Activated T-helper 2 cell treated with anti-CD3 and anti-CD28 coated beads, Interferon-gamma antibody, Interleukin-2, Interleukin-4, amounts not matched to agents 10 μg/mL and 5 μg/mL and 100 μg/mL, durations not matched to agents 14 hours and 24 hours and 36 hours (primary cell): ENCODE measurements at regions not wholly inside any gene's neighbourhood (a gene's known extent, or its start where the extent isn't known, plus 50 kb on each side); places are given as distances from the start of the nearest gene placed in this dataset.

Experiments
- DNase-seq: peaks from one replicate; pipeline ENCODE4 v3.0.0; 2021; ENCODE audit warnings: low spot score
- H3K27ac Mint-ChIP-seq: one replicate; pipeline ENCODE4 v1.8.0; 2021; ENCODE audit warnings: mixed read lengths
- H3K27me3 Mint-ChIP-seq: one replicate; pipeline ENCODE4 v1.8.0; 2021; ENCODE audit warnings: low read depth, mixed read lengths
- H3K36me3 Mint-ChIP-seq: one replicate; pipeline ENCODE4 v1.8.0; 2021; ENCODE audit warnings: low read depth, mixed read lengths
- H3K4me1 Mint-ChIP-seq: one replicate; pipeline ENCODE4 v1.8.0; 2021; ENCODE audit warnings: low read depth, mixed read lengths
- H3K4me3 Mint-ChIP-seq: one replicate; pipeline ENCODE4 v1.8.0; 2021; ENCODE audit warnings: low read depth, mild to moderate bottlenecking, moderate library complexity, mixed read lengths
- H3K9me3 Mint-ChIP-seq: one replicate; pipeline ENCODE4 v1.8.0; 2021; ENCODE audit warnings: mixed read lengths
- intact Hi-C: fragments of 100-400 bp; cut with micrococcal nuclease; formaldehyde crosslinking; loops from one replicate; pipeline ENCODE4 v1.15.1; 2023

- Mint-ChIP-seq H3K36me3 (no peaks in the 10 kb centered on the region), H3K27me3 (no peaks in the 10 kb centered on the region), H3K27ac (no peak overlapping the region), H3K4me3 (no peak overlapping the region), H3K9me3 (no peaks in the 10 kb centered on the region), H3K4me1 (no peaks in the 10 kb centered on the region)
- DNase-seq, result no peak
- intact Hi-C loops, result no loop called here
These were observed 240.9 kb downstream of the LIG4 start for GRCh38 chr13:107974409-107974808.

DNA sequence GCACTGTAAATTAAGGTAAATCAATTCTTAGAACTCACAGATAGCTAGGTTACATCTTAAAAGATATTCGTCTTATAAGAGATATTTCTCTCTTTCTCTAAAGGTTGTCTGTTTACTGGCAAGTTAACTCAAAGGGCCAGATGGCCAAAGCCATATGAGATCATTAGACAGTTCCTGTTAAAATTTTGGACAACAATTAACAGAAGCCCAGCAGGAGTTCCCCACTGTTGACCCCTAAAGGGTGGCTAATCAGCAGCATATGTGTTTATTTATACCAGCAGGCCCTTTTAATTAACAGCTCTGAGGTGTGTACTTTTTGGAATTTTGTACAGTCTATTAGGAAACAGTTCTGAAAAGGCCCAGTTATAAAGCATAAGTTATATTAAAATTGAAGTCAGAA is 245.8 kb downstream of the LIG4 start:
- Mint-ChIP-seq H3K36me3 (no peaks in the 10 kb centered on the region), H3K27me3 (no peaks in the 10 kb centered on the region), H3K9me3 (peaks cover 4% of the 10 kb centered on the region), H3K4me1 (no peaks in the 10 kb centered on the region), H3K27ac (no peak overlapping the region), H3K4me3 (no peak overlapping the region)
- intact Hi-C loops, result no loop called here
- DNase-seq, result no peak

GRCh38 chr13:107968470-107968869 is 246.9 kb downstream of the LIG4 start:
- Mint-ChIP-seq H3K27ac (no peak overlapping the region), H3K36me3 (no peaks in the 10 kb centered on the region), H3K9me3 (peaks cover 15% of the 10 kb centered on the region), H3K4me1 (no peaks in the 10 kb centered on the region), H3K27me3 (no peaks in the 10 kb centered on the region), H3K4me3 (no peak overlapping the region)
- intact Hi-C loops, result no loop called here
- DNase-seq, result no peak

- H3K36me3 Mint-ChIP-seq, result no peaks in the 10 kb centered on the region
- no peaks in the 10 kb centered on the region for H3K4me1 Mint-ChIP-seq
- no peak overlapping the region for H3K4me3 Mint-ChIP-seq
- no peaks in the 10 kb centered on the region for H3K27me3 Mint-ChIP-seq
- intact Hi-C loops, result no loop called here
- peaks cover 15% of the 10 kb centered on the region for H3K9me3 Mint-ChIP-seq
- no peak overlapping the region for H3K27ac Mint-ChIP-seq
- no peak for DNase-seq
These were observed 250.9 kb downstream of the LIG4 start for GRCh38 chr13:107964395-107964794.

DNA sequence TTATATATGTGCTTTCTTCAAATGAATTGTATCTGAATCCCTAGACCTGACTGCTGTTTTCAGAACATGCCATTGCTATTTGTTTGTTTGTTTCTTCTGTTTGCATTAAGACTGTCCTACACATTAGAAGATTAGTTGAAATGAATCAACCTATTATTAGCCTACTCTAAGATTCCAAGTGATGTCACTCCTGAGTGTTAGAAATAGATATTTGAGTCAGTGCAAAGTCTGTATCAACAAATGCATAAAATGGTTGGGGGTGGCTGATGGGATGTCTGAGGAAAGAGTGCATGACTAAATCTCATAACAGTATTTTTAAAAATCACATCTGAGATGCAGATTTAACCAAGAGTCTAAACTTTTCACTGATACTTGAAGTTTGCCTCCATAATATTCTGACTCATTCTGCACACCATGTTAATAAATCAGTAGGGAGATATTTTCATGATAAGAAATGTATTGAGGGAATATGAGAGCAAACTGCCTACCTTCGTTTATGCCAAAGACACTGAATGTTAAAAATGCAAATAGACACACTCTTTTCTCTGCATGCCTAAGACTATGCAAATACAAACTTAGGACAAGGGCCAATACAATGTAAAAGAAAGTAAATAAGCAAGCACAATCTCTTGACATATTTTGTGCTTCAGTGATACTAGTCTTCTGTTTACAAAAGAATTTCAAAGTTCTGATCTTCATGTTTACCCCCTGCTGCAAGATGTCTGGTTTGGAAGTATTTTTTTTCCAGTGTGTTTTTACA is 253.3 kb downstream of the LIG4 start:
- H3K27ac Mint-ChIP-seq, result no peak overlapping the region
- H3K4me1 Mint-ChIP-seq, result no peaks in the 10 kb centered on the region
- DNase-seq, result no peak
- no peak overlapping the region for H3K4me3 Mint-ChIP-seq
- H3K36me3 Mint-ChIP-seq, result no peaks in the 10 kb centered on the region
- intact Hi-C loops, result no loop called here
- no peaks in the 10 kb centered on the region for H3K27me3 Mint-ChIP-seq
- H3K9me3 Mint-ChIP-seq, result peaks cover 19% of the 10 kb centered on the region

DNA sequence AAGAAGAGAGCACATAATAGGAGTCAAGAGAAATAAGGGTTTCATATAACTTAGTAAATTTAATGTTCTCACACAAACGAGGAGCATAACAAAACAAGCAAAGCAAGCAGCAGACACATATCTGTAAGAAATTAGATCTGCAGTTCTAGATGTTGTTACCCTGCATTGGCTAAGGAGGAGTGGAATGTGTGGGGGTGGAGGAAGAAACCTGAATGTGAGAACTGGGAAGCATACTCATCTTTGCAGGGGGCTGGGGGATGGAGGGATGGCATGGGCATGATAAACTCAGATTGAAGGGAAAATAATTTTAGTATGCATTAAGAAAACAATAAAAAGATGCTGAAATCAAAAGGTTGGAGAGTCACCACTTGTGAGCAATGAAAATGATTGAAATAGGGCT is 255.0 kb downstream of the LIG4 start:
- no peak for DNase-seq
- H3K4me3 Mint-ChIP-seq, result no peak overlapping the region
- peaks cover 19% of the 10 kb centered on the region for H3K9me3 Mint-ChIP-seq
- no peaks in the 10 kb centered on the region for H3K27me3 Mint-ChIP-seq
- intact Hi-C loops, result no loop called here
- H3K4me1 Mint-ChIP-seq, result no peaks in the 10 kb centered on the region
- no peaks in the 10 kb centered on the region for H3K36me3 Mint-ChIP-seq
- no peak overlapping the region for H3K27ac Mint-ChIP-seq

- DNase-seq, result no peak
- Mint-ChIP-seq H3K27ac (no peak overlapping the region), H3K9me3 (peaks cover 3% of the 10 kb centered on the region), H3K4me1 (no peaks in the 10 kb centered on the region), H3K36me3 (no peaks in the 10 kb centered on the region), H3K4me3 (no peak overlapping the region), H3K27me3 (no peaks in the 10 kb centered on the region)
- intact Hi-C loops, result no loop called here
These were observed 258.4 kb downstream of the LIG4 start for GRCh38 chr13:107956889-107957288.

- no peaks in the 10 kb centered on the region for H3K36me3 Mint-ChIP-seq
- DNase-seq, result no peak
- H3K9me3 Mint-ChIP-seq, result peaks cover 12% of the 10 kb centered on the region
- intact Hi-C loops, result no loop called here
- no peak overlapping the region for H3K27ac Mint-ChIP-seq
- H3K27me3 Mint-ChIP-seq, result no peaks in the 10 kb centered on the region
- H3K4me3 Mint-ChIP-seq, result no peak overlapping the region
- H3K4me1 Mint-ChIP-seq, result no peaks in the 10 kb centered on the region
These were observed 273.2 kb downstream of the LIG4 start for GRCh38 chr13:107942030-107942617.

DNA sequence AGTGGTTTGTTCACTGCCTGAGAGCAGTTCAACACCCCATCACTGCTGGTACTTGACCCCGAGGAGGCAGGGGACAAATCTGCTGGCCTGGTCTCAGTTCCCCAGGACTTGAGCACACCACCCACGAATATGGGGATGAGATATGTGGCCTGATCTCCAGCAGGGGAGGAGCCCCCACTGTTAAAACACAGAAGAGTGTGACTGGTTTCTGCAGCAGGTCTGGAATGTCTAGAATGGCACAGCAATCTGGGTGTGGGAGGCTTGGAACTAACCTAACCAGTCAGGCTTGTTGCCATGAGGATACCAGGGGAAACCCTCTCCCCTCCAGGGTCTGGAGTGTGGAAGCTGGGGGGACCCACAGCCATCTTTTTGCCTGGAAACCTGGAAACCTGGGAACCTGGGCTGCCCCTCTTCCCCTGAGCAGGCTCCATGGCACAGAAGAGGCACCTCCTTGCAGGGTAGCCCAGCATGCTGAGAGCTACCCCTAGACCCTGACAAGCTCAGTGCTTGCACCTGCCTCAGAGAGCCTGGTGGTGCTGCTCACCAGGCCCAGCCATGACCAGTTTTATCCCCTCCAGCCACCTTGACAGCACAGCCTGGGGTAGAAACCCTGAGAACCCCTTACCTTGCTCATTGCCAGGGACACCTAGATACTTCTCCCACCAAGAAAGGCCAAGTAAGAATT is 273.8 kb downstream of the LIG4 start:
- DNase-seq, result no peak
- no peaks in the 10 kb centered on the region for H3K36me3 Mint-ChIP-seq
- H3K27ac Mint-ChIP-seq, result no peak overlapping the region
- peaks cover 12% of the 10 kb centered on the region for H3K9me3 Mint-ChIP-seq
- intact Hi-C loops, result no loop called here
- no peaks in the 10 kb centered on the region for H3K4me1 Mint-ChIP-seq
- H3K4me3 Mint-ChIP-seq, result no peak overlapping the region
- no peaks in the 10 kb centered on the region for H3K27me3 Mint-ChIP-seq

DNA sequence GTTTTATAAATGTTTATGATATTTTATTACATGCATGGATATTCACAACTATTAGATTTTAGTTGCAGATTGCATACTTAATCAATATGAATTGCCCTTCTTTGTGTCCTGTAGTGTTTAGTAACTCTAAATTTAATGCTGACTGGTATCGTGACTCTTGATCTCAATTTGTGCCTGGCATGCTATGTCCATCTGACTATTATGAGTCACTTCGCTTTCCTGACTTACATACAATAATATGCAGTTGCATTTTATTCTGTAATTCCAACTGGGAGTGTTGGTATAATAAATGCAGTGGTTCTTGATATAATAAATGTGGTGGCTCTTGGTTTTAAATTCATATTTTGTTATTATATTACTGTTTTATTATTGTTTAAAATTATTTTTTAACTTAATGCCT is 277.5 kb downstream of the LIG4 start:
- Mint-ChIP-seq H3K9me3 (peaks cover 7% of the 10 kb centered on the region), H3K27ac (no peak overlapping the region), H3K36me3 (no peaks in the 10 kb centered on the region), H3K27me3 (no peaks in the 10 kb centered on the region), H3K4me3 (no peak overlapping the region), H3K4me1 (no peaks in the 10 kb centered on the region)
- intact Hi-C loops, result no loop called here
- no peak for DNase-seq

DNA sequence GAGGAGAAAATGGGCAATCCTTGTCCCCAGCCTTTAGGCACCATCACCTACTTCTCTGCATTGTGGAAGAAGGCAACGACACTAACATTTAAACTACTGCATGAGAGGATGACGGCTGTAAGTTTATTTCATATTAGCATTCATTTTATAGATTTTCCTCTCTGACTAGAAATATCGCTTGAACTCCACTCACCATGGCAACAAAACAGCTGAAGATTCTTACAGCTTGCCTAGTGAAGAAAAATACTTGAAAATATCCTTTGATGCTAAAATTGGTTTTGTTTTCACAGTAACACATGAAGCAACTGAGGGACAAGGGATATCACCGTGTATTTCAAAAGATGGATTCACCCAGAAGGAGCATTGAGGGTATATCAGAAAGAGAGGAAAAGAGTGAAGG is 284.3 kb downstream of the LIG4 start:
- no peaks in the 10 kb centered on the region for H3K36me3 Mint-ChIP-seq
- DNase-seq, result no peak
- peaks cover 20% of the 10 kb centered on the region for H3K9me3 Mint-ChIP-seq
- intact Hi-C loops, result no loop called here
- no peaks in the 10 kb centered on the region for H3K27me3 Mint-ChIP-seq
- no peak overlapping the region for H3K27ac Mint-ChIP-seq
- H3K4me3 Mint-ChIP-seq, result no peak overlapping the region
- no peaks in the 10 kb centered on the region for H3K4me1 Mint-ChIP-seq

- Mint-ChIP-seq H3K36me3 (no peaks in the 10 kb centered on the region), H3K9me3 (peaks cover 20% of the 10 kb centered on the region), H3K27ac (no peak overlapping the region), H3K4me1 (no peaks in the 10 kb centered on the region), H3K27me3 (no peaks in the 10 kb centered on the region), H3K4me3 (no peak overlapping the region)
- no peak for DNase-seq
- intact Hi-C loops, result no loop called here
These were observed 286.6 kb downstream of the LIG4 start for GRCh38 chr13:107928762-107929161.

DNA sequence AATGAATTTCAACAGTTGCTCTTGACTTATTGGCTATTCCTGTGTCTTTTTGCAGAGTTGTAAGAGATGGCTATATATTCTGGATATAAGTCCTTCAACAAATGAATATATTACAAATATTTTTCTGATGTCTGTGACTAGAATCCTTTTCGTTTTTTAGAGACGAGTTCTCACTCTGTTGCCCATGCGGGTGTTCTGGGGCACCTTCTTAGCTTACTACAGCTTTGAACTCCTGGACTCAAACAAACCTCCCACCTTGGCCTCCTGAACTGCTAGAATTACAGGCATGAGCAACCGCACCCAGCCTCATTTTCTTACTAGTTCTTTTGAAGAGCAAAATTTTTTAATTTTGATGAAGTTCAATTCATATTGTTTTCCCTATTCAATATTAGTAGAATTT is 287.8 kb downstream of the LIG4 start:
- H3K4me1 Mint-ChIP-seq, result no peaks in the 10 kb centered on the region
- H3K9me3 Mint-ChIP-seq, result peaks cover 20% of the 10 kb centered on the region

More for the DNA sequence above, 287.8 kb downstream of the LIG4 start:
- Mint-ChIP-seq H3K27ac (no peak overlapping the region), H3K36me3 (no peaks in the 10 kb centered on the region), H3K27me3 (no peaks in the 10 kb centered on the region), H3K4me3 (no peak overlapping the region)
- no peak for DNase-seq
- intact Hi-C loops, result no loop called here
